ENCODE measurements at regions not wholly inside any gene's neighbourhood (a gene's known extent, or its start where the extent isn't known, plus 50 kb on each side); places are given as distances from the start of the nearest gene placed in this dataset.

GRCh38 chr7:24498439-24498838 is 74.8 kb upstream of the PALS2 start:
- DNase-seq: no peak
- no peak overlapping the region for H3K27ac ChIP-seq (ENCODE audit: low read depth, low read length)
- ChIA-PET CTCF (no interaction called here), POLR2A (no interaction called here)
- Mint-ChIP-seq H3K27ac (no peak overlapping the region), H3K4me3 (no peak overlapping the region), H3K27me3 (peaks cover 0 to 14% (median 4%) of the 10 kb centered on the region in 5 donors), H3K4me1 (no peaks in the 10 kb centered on the region), H3K9me3 (peaks cover 0 to 1% (median 0%) of the 10 kb centered on the region in 11 donors), H3K36me3 (no peaks in the 10 kb centered on the region)
- no peak overlapping the region for H3K4me3 ChIP-seq (ENCODE audit: low read length)
- no peaks in the 10 kb centered on the region for H3K36me3 ChIP-seq (ENCODE audit: control insufficient read depth in 2 of 3, insufficient read depth in 3 of 3, low read length in 3 of 3)
- no peak for ATAC-seq
- no peaks in the 10 kb centered on the region for H3K9me3 ChIP-seq (ENCODE audit: control insufficient read depth in 2 of 3, low read length in 3 of 3)
- intact Hi-C loops (cut with micrococcal nuclease): no loop called here
- no peaks in the 10 kb centered on the region for H3K4me1 ChIP-seq (ENCODE audit: control insufficient read depth in 2 of 2, insufficient read depth in 2 of 2, low read length in 2 of 2)
- no peaks in the 10 kb centered on the region for H3K27me3 ChIP-seq (ENCODE audit: control insufficient read depth in 2 of 2, insufficient read depth in 2 of 2, low read length in 2 of 2)

- H3K27ac ChIP-seq (ENCODE audit: low read depth, low read length): no peak overlapping the region
- Mint-ChIP-seq H3K4me3 (no peak overlapping the region), H3K4me1 (no peaks in the 10 kb centered on the region), H3K36me3 (no peaks in the 10 kb centered on the region), H3K27ac (no peak overlapping the region), H3K9me3 (no peaks in the 10 kb centered on the region), H3K27me3 (peaks cover 0 to 12% (median 4%) of the 10 kb centered on the region in 5 donors)
- CTCF ChIA-PET: no interaction called here
- no peak overlapping the region for H3K4me3 ChIP-seq (ENCODE audit: low read length)
- H3K9me3 ChIP-seq (ENCODE audit: control insufficient read depth in 2 of 3, low read length in 3 of 3): no peaks in the 10 kb centered on the region
- H3K36me3 ChIP-seq (ENCODE audit: control insufficient read depth in 2 of 3, insufficient read depth in 3 of 3, low read length in 3 of 3): no peaks in the 10 kb centered on the region
- DNase-seq (no peak), ATAC-seq (no peak)
- intact Hi-C loops (cut with micrococcal nuclease): no loop called here
- H3K4me1 ChIP-seq (ENCODE audit: control insufficient read depth in 2 of 2, insufficient read depth in 2 of 2, low read length in 2 of 2): no peaks in the 10 kb centered on the region
- POLR2A ChIA-PET: no interaction called here
- H3K27me3 ChIP-seq (ENCODE audit: control insufficient read depth in 2 of 2, insufficient read depth in 2 of 2, low read length in 2 of 2): no peaks in the 10 kb centered on the region
These were observed 73.4 kb upstream of the PALS2 start for GRCh38 chr7:24499871-24500270.

- Histone ChIP-seq H3K9me3 (ENCODE audit: control insufficient read depth in 2 of 3, low read length in 3 of 3) (no peaks in the 10 kb centered on the region), H3K4me3 (ENCODE audit: low read length) (no peak overlapping the region), H3K36me3 (ENCODE audit: control insufficient read depth in 2 of 3, insufficient read depth in 3 of 3, low read length in 3 of 3) (no peaks in the 10 kb centered on the region), H3K27me3 (ENCODE audit: control insufficient read depth in 2 of 2, insufficient read depth in 2 of 2, low read length in 2 of 2) (no peaks in the 10 kb centered on the region), H3K4me1 (ENCODE audit: control insufficient read depth in 2 of 2, insufficient read depth in 2 of 2, low read length in 2 of 2) (no peaks in the 10 kb centered on the region), H3K27ac (ENCODE audit: low read depth, low read length) (no peak overlapping the region)
- Mint-ChIP-seq H3K4me1 (no peaks in the 10 kb centered on the region), H3K36me3 (no peaks in the 10 kb centered on the region), H3K4me3 (no peak overlapping the region), H3K27me3 (peaks cover 0 to 12% (median 3%) of the 10 kb centered on the region in 5 donors), H3K9me3 (no peaks in the 10 kb centered on the region), H3K27ac (no peak overlapping the region)
- intact Hi-C loops (cut with micrococcal nuclease): no loop called here
- ATAC-seq: no peak
- POLR2A ChIA-PET: no interaction called here
- DNase-seq: no peak
- CTCF ChIA-PET: no interaction called here
These were observed 72.7 kb upstream of the PALS2 start for GRCh38 chr7:24500599-24500998.

- POLR2A ChIA-PET: no interaction called here
These were observed 72.2 kb upstream of the PALS2 start for GRCh38 chr7:24501009-24501408.

GRCh38 chr7:24501443-24502134 is 71.7 kb upstream of the PALS2 start:
- H3K4me1 Mint-ChIP-seq: no peaks in the 10 kb centered on the region
- no peaks in the 10 kb centered on the region for H3K36me3 Mint-ChIP-seq
- Histone ChIP-seq H3K4me1 (ENCODE audit: control insufficient read depth in 2 of 2, insufficient read depth in 2 of 2, low read length in 2 of 2) (no peaks in the 10 kb centered on the region), H3K27ac (ENCODE audit: low read depth, low read length) (no peak overlapping the region), H3K4me3 (ENCODE audit: low read length) (no peak overlapping the region), H3K36me3 (ENCODE audit: control insufficient read depth in 2 of 3, insufficient read depth in 3 of 3, low read length in 3 of 3) (no peaks in the 10 kb centered on the region), H3K9me3 (ENCODE audit: control insufficient read depth in 2 of 3, low read length in 3 of 3) (no peaks in the 10 kb centered on the region), H3K27me3 (ENCODE audit: control insufficient read depth in 2 of 2, insufficient read depth in 2 of 2, low read length in 2 of 2) (no peaks in the 10 kb centered on the region)
- POLR2A ChIA-PET: no interaction called here
- H3K9me3 Mint-ChIP-seq: no peaks in the 10 kb centered on the region
- H3K27me3 Mint-ChIP-seq: peaks cover 0 to 12% (median 0%) of the 10 kb centered on the region in 5 donors
- ATAC-seq (no peak), DNase-seq (no peak)
- H3K4me3 Mint-ChIP-seq: no peak overlapping the region
- CTCF ChIA-PET: no interaction called here
- H3K27ac Mint-ChIP-seq: no peak overlapping the region
- intact Hi-C loops (cut with micrococcal nuclease): no loop called here

More at GRCh38 chr7:24501009-24501408, 72.2 kb upstream of the PALS2 start:
- H3K36me3 ChIP-seq (ENCODE audit: control insufficient read depth in 2 of 3, insufficient read depth in 3 of 3, low read length in 3 of 3): no peaks in the 10 kb centered on the region
- Mint-ChIP-seq H3K4me3 (no peak overlapping the region), H3K9me3 (no peaks in the 10 kb centered on the region), H3K27me3 (peaks cover 0 to 12% (median 0%) of the 10 kb centered on the region in 5 donors), H3K4me1 (no peaks in the 10 kb centered on the region), H3K27ac (no peak overlapping the region), H3K36me3 (no peaks in the 10 kb centered on the region)
- no peak overlapping the region for H3K4me3 ChIP-seq (ENCODE audit: low read length)
- H3K9me3 ChIP-seq (ENCODE audit: control insufficient read depth in 2 of 3, low read length in 3 of 3): no peaks in the 10 kb centered on the region
- DNase-seq: no peak
- CTCF ChIA-PET: no interaction called here
- ATAC-seq: no peak
- intact Hi-C loops (cut with micrococcal nuclease): no loop called here
- H3K27ac ChIP-seq (ENCODE audit: low read depth, low read length): no peak overlapping the region
- no peaks in the 10 kb centered on the region for H3K27me3 ChIP-seq (ENCODE audit: control insufficient read depth in 2 of 2, insufficient read depth in 2 of 2, low read length in 2 of 2)
- H3K4me1 ChIP-seq (ENCODE audit: control insufficient read depth in 2 of 2, insufficient read depth in 2 of 2, low read length in 2 of 2): no peaks in the 10 kb centered on the region

- no peaks in the 10 kb centered on the region for H3K36me3 Mint-ChIP-seq
- intact Hi-C loops (cut with micrococcal nuclease): no loop called here
- peaks cover 0 to 12% (median 0%) of the 10 kb centered on the region in 5 donors for H3K27me3 Mint-ChIP-seq
- no peaks in the 10 kb centered on the region for H3K9me3 Mint-ChIP-seq
- ChIA-PET POLR2A (no interaction called here), CTCF (no interaction called here)
- no peaks in the 10 kb centered on the region for H3K27me3 ChIP-seq (ENCODE audit: control insufficient read depth in 2 of 2, insufficient read depth in 2 of 2, low read length in 2 of 2)
- H3K27ac Mint-ChIP-seq: no peak overlapping the region
- no peak for ATAC-seq
- H3K4me3 ChIP-seq (ENCODE audit: low read length): no peak overlapping the region
- no peak overlapping the region for H3K27ac ChIP-seq (ENCODE audit: low read depth, low read length)
- no peaks in the 10 kb centered on the region for H3K36me3 ChIP-seq (ENCODE audit: control insufficient read depth in 2 of 3, insufficient read depth in 3 of 3, low read length in 3 of 3)
- H3K9me3 ChIP-seq (ENCODE audit: control insufficient read depth in 2 of 3, low read length in 3 of 3): no peaks in the 10 kb centered on the region
- H3K4me1 ChIP-seq (ENCODE audit: control insufficient read depth in 2 of 2, insufficient read depth in 2 of 2, low read length in 2 of 2): no peaks in the 10 kb centered on the region
- H3K4me1 Mint-ChIP-seq: no peaks in the 10 kb centered on the region
- H3K4me3 Mint-ChIP-seq: no peak overlapping the region
- no peak for DNase-seq
These were observed 71.1 kb upstream of the PALS2 start for GRCh38 chr7:24502135-24502488.

GRCh38 chr7:24503506-24503905 is 69.7 kb upstream of the PALS2 start:
- H3K36me3 Mint-ChIP-seq: no peaks in the 10 kb centered on the region
- H3K36me3 ChIP-seq (ENCODE audit: control insufficient read depth in 2 of 3, insufficient read depth in 3 of 3, low read length in 3 of 3): no peaks in the 10 kb centered on the region
- no peaks in the 10 kb centered on the region for H3K9me3 ChIP-seq (ENCODE audit: control insufficient read depth in 2 of 3, low read length in 3 of 3)
- no peaks in the 10 kb centered on the region for H3K27me3 ChIP-seq (ENCODE audit: control insufficient read depth in 2 of 2, insufficient read depth in 2 of 2, low read length in 2 of 2)
- ChIA-PET POLR2A (no interaction called here), CTCF (no interaction called here)
- peaks cover 0 to 8% (median 0%) of the 10 kb centered on the region in 5 donors for H3K27me3 Mint-ChIP-seq
- no peaks in the 10 kb centered on the region for H3K4me1 ChIP-seq (ENCODE audit: control insufficient read depth in 2 of 2, insufficient read depth in 2 of 2, low read length in 2 of 2)
- no peaks in the 10 kb centered on the region for H3K9me3 Mint-ChIP-seq
- H3K4me3 ChIP-seq (ENCODE audit: low read length): no peak overlapping the region
- intact Hi-C loops (cut with micrococcal nuclease): no loop called here
- no peak for DNase-seq
- H3K27ac Mint-ChIP-seq: no peak overlapping the region
- H3K4me1 Mint-ChIP-seq: no peaks in the 10 kb centered on the region
- no peak overlapping the region for H3K4me3 Mint-ChIP-seq
- ATAC-seq: no peak
- no peak overlapping the region for H3K27ac ChIP-seq (ENCODE audit: low read depth, low read length)

Data from naive thymus-derived CD4-positive, alpha-beta T cell (primary cell).